ENCODE measurements at regions not wholly inside any gene's neighbourhood (a gene's known extent, or its start where the extent isn't known, plus 50 kb on each side); places are given as distances from the start of the nearest gene placed in this dataset.

DNA sequence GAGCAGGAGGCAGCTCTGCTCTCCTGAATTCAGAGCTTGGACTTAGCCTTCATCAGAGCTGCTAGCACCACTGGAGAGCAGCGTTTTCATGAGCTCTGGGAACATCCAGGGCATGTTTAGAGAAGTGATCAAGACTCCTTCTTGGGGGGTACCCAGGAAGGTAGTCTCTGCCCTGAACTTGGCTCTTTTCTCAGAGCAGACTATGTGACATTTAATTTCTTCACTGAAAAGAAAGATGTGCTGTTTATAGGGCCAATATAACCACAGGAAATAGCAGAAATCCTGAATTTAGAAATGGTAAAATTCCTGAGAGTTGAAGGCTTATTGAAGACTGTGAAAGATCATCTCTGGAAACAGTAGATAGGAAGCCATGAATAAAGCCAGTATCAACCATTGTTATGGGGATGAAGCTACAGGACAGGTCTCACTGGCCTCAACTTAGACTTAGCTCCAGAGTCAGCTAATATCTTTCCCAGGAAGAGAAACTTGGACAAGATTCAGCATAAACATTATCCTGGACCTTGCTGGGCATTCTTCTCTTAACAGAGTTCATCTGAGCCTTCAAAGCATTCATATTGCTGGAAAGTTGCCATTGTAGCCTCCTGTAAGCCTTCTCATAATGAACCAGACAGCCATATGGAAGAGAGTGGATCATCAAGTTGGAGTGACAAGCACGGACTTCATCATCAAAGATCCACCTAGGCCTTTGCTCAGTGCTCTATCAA is 386.6 kb upstream of the THBS1 start:
- intact Hi-C loops (cut with micrococcal nuclease) (no loop called here), dilution Hi-C loops (cut with MboI; ENCODE audit: extremely low pct_ligation_motif_present, low sequenced_read_pairs) (loop anchor here (25.0 kb wide), 1 partner anchor 168 kb away; no protein-coding TSS in a partner anchor)
- peak; percentile 83 for DNase-seq (ENCODE audit: low read depth, low spot score)
- no peak overlapping the region for H2AFZ ChIP-seq (ENCODE audit: low read depth, low read length)
- no peak overlapping the region for H3K9ac ChIP-seq (replicated peaks; ENCODE audit: extremely low read depth, insufficient read depth, low read length)
- H3K4me3 ChIP-seq (replicated peaks in 1 of 3; ENCODE audit: insufficient read depth in 1 of 3, low read depth in 1 of 3, low read length in 3 of 3) = no peak overlapping the region
- H4K20me1 ChIP-seq (replicated peaks; ENCODE audit: control insufficient read depth, extremely low read depth, insufficient read depth, low read length) = no peaks in the 10 kb centered on the region
- H3K9me1 ChIP-seq (replicated peaks; ENCODE audit: control insufficient read depth, extremely low read depth, insufficient read depth, low read length) = no peaks in the 10 kb centered on the region
- H3K27me3 ChIP-seq (ENCODE audit: control insufficient read depth in 2 of 2, insufficient read depth in 2 of 2, low read length in 2 of 2) = no peaks in the 10 kb centered on the region
- H3K27ac ChIP-seq (ENCODE audit: insufficient read depth, low read depth, low read length) = peak overlapping the region; percentile 7
- no peaks in the 10 kb centered on the region for H3K9me3 ChIP-seq (replicated peaks; ENCODE audit: control insufficient read depth, insufficient read depth, low read length)
- ChIA-PET POLR2A (interaction anchor here (1.0 kb wide), 1 partner anchor 57 kb away, joined by 3 read pairs; no protein-coding TSS in a partner anchor), CTCF (interaction anchor here (0.9 to 1.6 kb wide), 3 partner anchors 9 to 40 kb away, joined by 3 to 4 read pairs (median 4); no protein-coding TSS in a partner anchor)
- H3K4me1 ChIP-seq (ENCODE audit: control insufficient read depth, extremely low read depth, insufficient read depth, low read length) = peaks cover 34% of the 10 kb centered on the region
- peak; percentile 67 for FAIRE-seq
- BruUV-seq (replicated peaks) = no TSS peak
- TF ChIP-seq MYC (IDR thresholded peaks at IDR 0.05; ENCODE audit: low read depth, low read length) (no peak), POLR2AphosphoS5 (IDR thresholded peaks at IDR 0.05; ENCODE audit: insufficient read depth, low read depth, low read length) (peak; percentile 14)
- no peaks in the 10 kb centered on the region for H3K36me3 ChIP-seq (ENCODE audit: control insufficient read depth in 2 of 2, extremely low read depth in 1 of 2, insufficient read depth in 2 of 2, low read length in 2 of 2)
- H3K79me2 ChIP-seq (ENCODE audit: control insufficient read depth, insufficient read depth, low read length) = no peaks in the 10 kb centered on the region
- H3K4me2 ChIP-seq (ENCODE audit: insufficient read depth, low read length) = peak overlapping the region; percentile 0

DNA sequence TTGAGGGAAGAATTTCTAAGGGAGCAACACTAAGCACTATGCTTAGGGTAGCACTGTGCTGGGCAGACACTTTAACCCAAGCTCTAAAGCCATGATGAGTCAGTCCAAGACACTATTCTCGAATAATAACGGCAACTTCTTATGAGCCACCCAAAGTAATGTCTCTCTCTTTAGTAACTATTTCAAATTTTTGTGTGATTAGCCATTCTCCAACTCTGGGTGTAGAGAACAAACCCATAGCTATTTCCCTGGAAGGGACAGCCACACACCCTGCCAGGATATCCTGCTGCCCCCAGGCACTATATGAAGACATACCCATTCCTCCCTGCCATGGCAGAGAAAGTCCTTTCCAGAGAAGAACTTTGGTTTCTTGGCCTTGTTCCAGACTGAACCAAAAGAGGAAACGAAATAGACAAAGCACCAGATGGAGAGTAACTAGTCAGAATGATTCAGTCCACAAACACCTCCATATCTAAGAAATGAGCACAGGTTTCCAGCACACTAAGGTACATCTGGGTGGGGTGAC is 384.9 kb upstream of the THBS1 start:
- no peaks in the 10 kb centered on the region for H3K9me1 ChIP-seq (replicated peaks; ENCODE audit: control insufficient read depth, extremely low read depth, insufficient read depth, low read length)
- H3K79me2 ChIP-seq (ENCODE audit: control insufficient read depth, insufficient read depth, low read length) = no peaks in the 10 kb centered on the region
- H3K9ac ChIP-seq (replicated peaks; ENCODE audit: extremely low read depth, insufficient read depth, low read length) = no peak overlapping the region
- DNase-seq (ENCODE audit: low read depth, low spot score) (peak; percentile 37), FAIRE-seq (peak; percentile 49)
- no peaks in the 10 kb centered on the region for H4K20me1 ChIP-seq (replicated peaks; ENCODE audit: control insufficient read depth, extremely low read depth, insufficient read depth, low read length)
- H3K27ac ChIP-seq (ENCODE audit: insufficient read depth, low read depth, low read length) = peak overlapping the region; percentile 46
- intact Hi-C loops (cut with micrococcal nuclease) (no loop called here), dilution Hi-C loops (cut with MboI; ENCODE audit: extremely low pct_ligation_motif_present, low sequenced_read_pairs) (loop anchor here (25.0 kb wide), 1 partner anchor 166 kb away; no protein-coding TSS in a partner anchor)
- H3K36me3 ChIP-seq (ENCODE audit: control insufficient read depth in 2 of 2, extremely low read depth in 1 of 2, insufficient read depth in 2 of 2, low read length in 2 of 2) = no peaks in the 10 kb centered on the region
- peaks cover 34% of the 10 kb centered on the region for H3K4me1 ChIP-seq (ENCODE audit: control insufficient read depth, extremely low read depth, insufficient read depth, low read length)
- no TSS peak for BruUV-seq (replicated peaks)
- H3K4me3 ChIP-seq (replicated peaks in 1 of 3; ENCODE audit: insufficient read depth in 1 of 3, low read depth in 1 of 3, low read length in 3 of 3) = no peak overlapping the region
- peak overlapping the region; percentile 13 for H3K4me2 ChIP-seq (ENCODE audit: insufficient read depth, low read length)
- H2AFZ ChIP-seq (ENCODE audit: low read depth, low read length) = peak overlapping the region; percentile 55
- ChIA-PET POLR2A (no interaction called here), CTCF (interaction anchor here (1.0 kb wide), 1 partner anchor 8 kb away, joined by 3 read pairs; no protein-coding TSS in a partner anchor)
- no peaks in the 10 kb centered on the region for H3K27me3 ChIP-seq (ENCODE audit: control insufficient read depth in 2 of 2, insufficient read depth in 2 of 2, low read length in 2 of 2)
- no peaks in the 10 kb centered on the region for H3K9me3 ChIP-seq (replicated peaks; ENCODE audit: control insufficient read depth, insufficient read depth, low read length)
- TF ChIP-seq FOS (IDR thresholded peaks at IDR 0.05; ENCODE audit: borderline replicate concordance, insufficient read depth, low read length) (peak; percentile 63), POLR2AphosphoS5 (IDR thresholded peaks at IDR 0.05; ENCODE audit: insufficient read depth, low read depth, low read length) (no peak), GATA2 (IDR thresholded peaks at IDR 0.05; ENCODE audit: insufficient read depth, insufficient read length, low read depth, low read length) (peak; percentile 28)

All from endothelial cell of umbilical vein (primary cell).